ENCODE measurements at regions not wholly inside any gene's neighbourhood (a gene's known extent, or its start where the extent isn't known, plus 50 kb on each side); places are given as distances from the start of the nearest gene placed in this dataset.

GRCh38 chr13:84238381-84238780, 356.1 kb upstream of the SLITRK1 start:
- no peak for DNase-seq

DNA sequence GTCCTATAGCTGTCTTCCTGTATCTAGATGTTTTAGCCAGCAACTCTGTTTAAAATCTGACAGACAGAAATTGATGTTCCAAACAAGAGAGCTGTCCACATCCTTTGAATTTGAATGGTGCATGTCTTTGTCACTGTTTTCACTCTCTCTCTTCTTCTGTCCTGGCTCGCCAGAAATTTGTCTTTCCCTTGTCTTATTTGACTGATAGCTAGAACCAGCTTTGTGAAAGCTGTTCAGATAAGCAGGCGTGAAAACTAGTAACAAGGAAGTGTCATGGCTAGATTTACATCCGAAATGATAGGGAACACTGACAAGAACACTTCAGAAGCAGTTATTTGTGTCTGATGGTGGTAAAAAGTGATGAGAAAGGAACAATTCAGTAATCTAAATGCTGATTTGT, 354.9 kb upstream of the SLITRK1 start:
- no peak for DNase-seq

- no peak for DNase-seq
Observed at GRCh38 chr13:84234416-84234815, 352.1 kb upstream of the SLITRK1 start.

DNA sequence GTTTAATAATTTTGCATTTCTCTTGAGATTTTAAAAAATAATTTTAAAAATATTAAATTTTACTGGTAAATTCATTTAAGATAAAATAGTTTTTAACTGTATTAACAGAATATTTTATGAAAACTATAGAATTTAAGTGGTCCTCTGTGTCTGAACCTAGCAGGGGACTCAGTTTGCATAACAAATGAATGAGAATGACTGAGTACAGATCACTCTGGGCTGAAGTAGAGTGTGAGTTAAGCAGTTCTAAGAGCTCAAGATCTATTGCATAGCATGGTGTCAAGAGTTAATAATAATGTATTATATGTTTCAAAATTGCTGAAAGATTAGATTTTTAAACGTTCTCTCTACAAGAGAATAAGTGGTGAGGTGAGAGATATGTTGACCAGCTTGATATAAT, 348.3 kb upstream of the SLITRK1 start:
- no peak for DNase-seq

DNA sequence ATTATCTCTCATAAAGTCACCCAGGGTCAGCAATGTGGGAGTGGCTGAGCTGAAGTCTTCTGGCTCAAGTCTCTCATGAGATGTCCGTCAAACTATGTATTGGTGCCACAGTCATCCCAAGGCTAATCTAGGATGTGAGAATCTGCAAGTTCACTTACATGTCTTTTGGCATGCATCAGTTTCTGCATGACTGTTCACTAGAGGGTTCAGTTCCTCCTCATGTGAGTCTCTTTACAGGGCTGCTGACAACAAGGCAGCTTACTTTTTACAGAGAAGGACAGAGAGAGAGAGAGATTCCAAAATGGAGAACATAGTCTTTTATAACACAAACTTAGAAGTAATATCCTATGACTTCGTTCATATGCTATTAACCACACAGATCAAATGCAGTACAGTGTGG, 328.8 kb upstream of the SLITRK1 start:
- no peak for DNase-seq

DNA sequence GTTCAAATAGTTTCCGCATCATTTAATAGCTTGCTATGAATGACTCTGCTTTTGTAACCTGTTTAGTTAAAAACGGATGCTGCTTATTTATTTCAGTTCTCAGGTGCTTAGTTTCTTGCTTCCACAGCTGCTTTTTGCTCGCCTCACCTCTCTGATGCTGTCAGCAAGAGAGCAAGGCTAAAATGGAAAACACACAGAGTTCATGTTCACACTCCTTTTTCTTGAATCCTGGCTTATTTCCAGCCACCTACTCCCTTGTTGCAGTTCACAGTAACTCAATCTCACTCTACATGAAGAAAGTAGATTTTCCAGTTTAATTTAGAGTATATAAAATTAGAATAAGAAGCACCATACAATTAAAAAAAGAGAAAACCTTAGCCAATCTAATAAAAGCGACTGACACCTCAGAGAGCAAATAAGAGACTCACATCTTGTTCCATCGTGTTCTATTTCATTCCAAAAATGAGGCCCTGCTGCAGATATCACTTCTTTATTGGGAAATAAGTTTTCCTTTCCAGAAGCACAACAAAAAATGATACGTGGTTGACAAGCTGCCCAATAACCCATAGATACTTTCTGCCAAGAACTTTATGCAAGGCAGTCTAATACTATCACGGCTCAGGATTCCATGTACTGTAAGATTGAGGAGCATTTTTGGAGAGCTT, 326.1 kb upstream of the SLITRK1 start:
- no peak for DNase-seq

- DNase-seq = no peak
Observed at GRCh38 chr13:84207509-84207908, 325.2 kb upstream of the SLITRK1 start.

DNA sequence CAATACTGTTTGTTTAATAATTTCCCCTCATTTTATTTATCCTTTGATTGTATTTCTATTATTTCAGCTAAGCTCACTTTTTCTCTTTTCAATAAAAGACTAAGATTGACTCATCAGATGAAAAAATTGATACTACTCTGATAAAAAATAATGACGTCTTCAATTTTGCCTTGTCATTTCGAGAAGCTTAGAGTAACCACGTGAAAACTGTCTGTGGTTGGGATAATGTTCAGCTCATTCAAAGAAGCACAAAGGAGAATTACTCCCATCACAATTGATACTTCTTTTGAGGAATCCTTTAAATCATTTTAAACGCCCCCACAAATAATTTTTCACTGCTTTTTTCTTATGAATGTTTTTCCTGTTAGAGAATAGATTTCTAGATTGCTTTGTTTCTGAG, 318.7 kb upstream of the SLITRK1 start:
- no peak for DNase-seq

DNA sequence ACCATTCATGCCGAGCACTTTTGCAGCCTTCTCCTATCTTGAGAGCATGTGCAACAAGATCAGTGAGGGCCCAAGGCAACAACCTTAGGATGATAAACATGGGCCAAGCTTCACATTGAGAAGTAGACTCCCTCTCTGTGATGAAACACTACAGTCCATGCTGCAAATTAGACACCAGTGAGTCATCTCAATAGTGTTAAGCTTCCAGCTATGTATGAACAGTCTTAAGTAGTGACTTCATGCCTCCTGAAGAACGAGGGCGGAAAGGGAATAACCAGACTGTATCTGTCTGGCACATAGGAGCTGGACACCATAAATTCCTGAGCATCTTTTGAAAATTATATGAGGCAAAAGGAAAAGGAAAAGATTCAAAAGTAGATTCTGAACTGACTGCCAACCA, 309.9 kb upstream of the SLITRK1 start:
- no peak for DNase-seq

DNA sequence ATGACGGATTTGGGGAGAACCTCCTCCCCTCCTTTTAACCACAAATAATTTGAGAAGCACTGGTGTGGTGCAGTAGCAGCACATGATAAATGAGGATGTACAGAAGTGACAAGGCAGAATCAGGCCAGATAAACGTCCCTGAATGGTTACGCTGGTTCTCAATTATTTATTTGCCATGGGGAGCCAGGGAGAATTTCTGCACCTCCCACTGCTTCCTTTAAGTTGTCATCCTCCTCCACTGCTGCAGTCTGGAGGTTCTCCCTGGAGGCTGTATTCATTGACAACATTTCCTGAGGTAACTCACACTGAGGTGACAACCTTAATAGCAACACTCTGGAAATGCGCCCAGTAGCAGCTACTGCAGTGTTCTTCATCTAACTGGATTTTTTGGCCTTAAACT, 308.9 kb upstream of the SLITRK1 start:
- no peak for DNase-seq

- no peak for DNase-seq
Observed at GRCh38 chr13:84187626-84188025, 305.4 kb upstream of the SLITRK1 start.

GRCh38 chr13:84139561-84140158, 257.4 kb upstream of the SLITRK1 start:
- no peak for DNase-seq

DNA sequence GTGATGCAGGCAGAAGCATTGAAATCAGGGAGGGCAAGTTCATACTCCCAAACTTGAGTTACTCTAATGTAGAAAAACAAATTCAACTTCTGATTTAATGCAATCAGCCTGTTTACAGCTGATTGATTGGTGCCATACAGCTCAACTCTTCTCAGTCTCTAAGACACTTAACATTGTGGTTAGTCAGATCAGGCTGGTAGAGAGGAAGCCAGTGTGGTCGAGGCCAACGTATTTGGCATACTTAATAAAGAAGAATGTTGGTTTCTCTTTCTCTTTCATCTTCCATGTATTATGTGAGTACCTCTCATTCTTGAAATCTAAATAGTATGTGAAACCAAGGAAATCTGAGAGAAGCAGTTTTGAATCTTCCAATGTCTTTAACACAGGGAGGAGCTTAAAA, 255.0 kb upstream of the SLITRK1 start:
- DNase-seq = peak; percentile 49

DNA sequence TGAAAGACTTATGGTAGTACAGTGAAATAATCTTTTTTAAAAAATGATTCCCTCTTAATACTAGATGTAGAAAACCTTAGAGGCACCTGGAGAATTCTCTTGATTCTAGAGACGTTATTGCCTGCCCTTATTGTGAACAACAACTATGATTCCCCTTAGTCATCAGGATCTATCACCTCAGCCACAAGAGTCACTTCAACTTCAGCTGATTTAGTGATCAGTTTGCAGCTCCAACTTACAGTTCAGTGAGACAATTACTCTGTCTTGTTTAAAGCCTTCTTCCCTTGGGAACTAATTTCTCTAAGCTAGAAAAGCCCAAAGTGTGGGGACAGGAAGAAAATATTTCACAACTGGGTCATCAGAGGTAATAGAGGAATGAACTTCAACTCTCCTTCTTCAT, 254.3 kb upstream of the SLITRK1 start:
- no peak for DNase-seq

DNA sequence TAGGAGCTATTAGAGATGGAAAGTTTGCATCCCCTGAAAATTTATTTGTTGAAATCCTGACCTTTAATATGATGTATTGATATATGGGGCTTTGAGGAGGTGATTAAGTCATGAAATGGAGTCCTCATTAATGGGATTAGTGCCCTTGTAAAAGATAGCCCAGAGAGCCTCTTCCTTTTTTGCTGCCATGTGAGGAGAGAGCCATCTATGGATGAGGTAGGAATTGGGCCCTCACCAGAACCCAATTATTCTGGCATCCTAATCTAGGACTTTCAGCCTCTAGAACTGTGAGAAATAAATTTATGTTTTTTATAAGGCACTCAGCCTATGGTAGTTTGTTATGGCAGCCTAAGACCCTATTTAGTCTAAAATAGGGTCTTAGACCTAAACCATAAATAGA, 250.2 kb upstream of the SLITRK1 start:
- DNase-seq = no peak

DNA sequence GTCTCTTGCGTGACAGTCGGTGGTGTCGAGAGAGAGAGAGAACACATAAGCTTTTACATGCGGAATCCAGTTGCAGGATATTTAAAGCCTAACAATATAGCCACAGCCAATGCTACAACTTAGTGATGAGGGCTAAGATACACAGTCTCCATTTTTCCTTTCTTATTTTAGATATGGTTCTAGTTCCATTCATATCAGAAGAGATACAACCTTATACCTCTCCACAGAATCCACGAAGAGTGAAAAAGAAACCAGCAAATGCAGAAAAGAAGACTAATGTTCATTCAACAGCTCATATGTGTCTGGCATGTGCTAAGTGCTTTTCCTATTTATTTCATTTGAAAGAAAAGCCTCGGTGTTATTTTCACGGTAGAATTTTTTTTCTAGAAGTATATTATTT, 249.0 kb upstream of the SLITRK1 start:
- DNase-seq = no peak

GRCh38 chr13:84130495-84131114, 248.3 kb upstream of the SLITRK1 start:
- DNase-seq = no peak

GRCh38 chr13:84129966-84130365, 247.7 kb upstream of the SLITRK1 start:
- DNase-seq = no peak

GRCh38 chr13:84127597-84128128, 245.4 kb upstream of the SLITRK1 start:
- DNase-seq = no peak

DNA sequence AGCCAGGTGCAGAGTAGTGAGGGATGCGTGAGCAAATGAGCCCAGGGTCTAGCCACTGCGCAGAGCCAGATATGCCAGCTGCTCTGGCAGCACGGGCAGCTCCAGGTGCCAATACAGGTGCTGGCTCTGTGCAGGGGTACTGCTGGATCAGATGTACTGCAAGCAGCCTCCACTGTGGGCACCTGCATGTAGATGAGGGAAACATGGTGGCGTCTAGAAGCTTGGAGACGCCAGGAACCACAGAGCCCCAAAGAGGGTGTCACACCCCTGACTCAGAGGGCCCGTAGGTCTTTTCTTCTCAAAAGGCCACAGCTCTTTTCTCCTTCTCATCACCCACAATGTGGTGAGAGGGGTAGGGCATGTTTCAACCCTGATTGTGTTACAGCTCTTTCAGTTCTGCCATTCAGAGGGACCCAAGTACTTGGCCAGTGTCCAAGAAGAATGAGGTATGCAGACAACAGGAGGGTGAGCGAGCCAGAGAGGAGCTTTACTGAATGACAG, 244.4 kb upstream of the SLITRK1 start:
- DNase-seq = no peak

GRCh38 chr13:84121456-84121855, 239.2 kb upstream of the SLITRK1 start:
- no peak for DNase-seq

GRCh38 chr13:84118839-84119409, 236.7 kb upstream of the SLITRK1 start:
- DNase-seq = no peak

GRCh38 chr13:84098273-84098672, 216.0 kb upstream of the SLITRK1 start:
- no peak for DNase-seq

GRCh38 chr13:84097148-84097547, 214.9 kb upstream of the SLITRK1 start:
- no peak for DNase-seq
